ENCODE measurements at regions not wholly inside any gene's neighbourhood (a gene's known extent, or its start where the extent isn't known, plus 50 kb on each side); places are given as distances from the start of the nearest gene placed in this dataset.

GRCh38 chr3:181253796-181254195 is 264.3 kb upstream of the DNAJC19 start:
- no peaks in the 10 kb centered on the region for H3K36me3 ChIP-seq
- 55 to 64% methylated on average over 3 of the region's 3 CpGs for WGBS, 2 donors
- DNase-seq (no peak), ATAC-seq (ENCODE audit: low FRiP score in 2 of 2) (no peak)
- H3K9me3 ChIP-seq: no peaks in the 10 kb centered on the region
- no peak overlapping the region for H3K27ac ChIP-seq
- no peaks in the 10 kb centered on the region for H3K4me1 ChIP-seq
- no peak overlapping the region for H3K4me3 ChIP-seq
- H3K27me3 ChIP-seq: no peaks in the 10 kb centered on the region
- TF ChIP-seq POLR2A (IDR thresholded peaks at IDR 0.05) (no peak), POLR2AphosphoS5 (IDR thresholded peaks at IDR 0.05) (no peak), CTCF (IDR thresholded peaks at IDR 0.05) (no peak), EP300 (IDR thresholded peaks at IDR 0.05) (no peak)

- H3K9me3 ChIP-seq: no peaks in the 10 kb centered on the region
- TF ChIP-seq EP300 (IDR thresholded peaks at IDR 0.05) (no peak), POLR2A (IDR thresholded peaks at IDR 0.05) (no peak), CTCF (IDR thresholded peaks at IDR 0.05) (no peak), POLR2AphosphoS5 (IDR thresholded peaks at IDR 0.05) (no peak)
- no peak overlapping the region for H3K27ac ChIP-seq
- H3K4me3 ChIP-seq: no peak overlapping the region
- H3K27me3 ChIP-seq: no peaks in the 10 kb centered on the region
- H3K36me3 ChIP-seq: no peaks in the 10 kb centered on the region
- ATAC-seq (ENCODE audit: low FRiP score in 2 of 2) (no peak), DNase-seq (no peak)
- H3K4me1 ChIP-seq: no peaks in the 10 kb centered on the region
- WGBS, 2 donors: 28 to 31% methylated on average over 3 of the region's 3 CpGs
Measured at GRCh38 chr3:181252631-181253030, 263.1 kb upstream of the DNAJC19 start.

- Histone ChIP-seq H3K36me3 (no peaks in the 10 kb centered on the region), H3K4me3 (no peak overlapping the region), H3K27ac (no peak overlapping the region), H3K4me1 (no peaks in the 10 kb centered on the region), H3K27me3 (no peaks in the 10 kb centered on the region), H3K9me3 (no peaks in the 10 kb centered on the region)
- no peak for TF ChIP-seq POLR2AphosphoS5 (IDR thresholded peaks at IDR 0.05)
- TF ChIP-seq POLR2A (IDR thresholded peaks at IDR 0.05): no peak
- TF ChIP-seq CTCF (IDR thresholded peaks at IDR 0.05): no peak
- no peak for TF ChIP-seq EP300 (IDR thresholded peaks at IDR 0.05)
- WGBS, 2 donors: 70 to 75% methylated on average over 3 of the region's 3 CpGs
- DNase-seq (no peak), ATAC-seq (ENCODE audit: low FRiP score in 2 of 2) (no peak)
Measured at GRCh38 chr3:181250714-181251113, 261.2 kb upstream of the DNAJC19 start.

- TF ChIP-seq CTCF (IDR thresholded peaks at IDR 0.05) (no peak), POLR2AphosphoS5 (IDR thresholded peaks at IDR 0.05) (no peak), POLR2A (IDR thresholded peaks at IDR 0.05) (no peak), EP300 (IDR thresholded peaks at IDR 0.05) (no peak)
- no peak overlapping the region for H3K27ac ChIP-seq
- WGBS, 2 donors: 68 to 72% methylated on average over 2 of the region's 2 CpGs
- ATAC-seq (ENCODE audit: low FRiP score in 2 of 2): no peak
- no peaks in the 10 kb centered on the region for H3K27me3 ChIP-seq
- H3K4me3 ChIP-seq: no peak overlapping the region
- H3K36me3 ChIP-seq: no peaks in the 10 kb centered on the region
- H3K4me1 ChIP-seq: no peaks in the 10 kb centered on the region
- no peak for DNase-seq
- no peaks in the 10 kb centered on the region for H3K9me3 ChIP-seq
Measured at GRCh38 chr3:181239441-181239840, 249.9 kb upstream of the DNAJC19 start.

- no peaks in the 10 kb centered on the region for H3K27me3 ChIP-seq
- WGBS, 2 donors: 72 to 92% methylated on average over 4 to 5 of the region's 5 CpGs
- no peak for DNase-seq
Measured at GRCh38 chr3:181230258-181230657, 240.7 kb upstream of the DNAJC19 start.

More at GRCh38 chr3:181230258-181230657, 240.7 kb upstream of the DNAJC19 start:
- TF ChIP-seq POLR2A (IDR thresholded peaks at IDR 0.05) (no peak), EP300 (IDR thresholded peaks at IDR 0.05) (no peak), POLR2AphosphoS5 (IDR thresholded peaks at IDR 0.05) (no peak), CTCF (IDR thresholded peaks at IDR 0.05) (no peak)
- H3K4me3 ChIP-seq: no peak overlapping the region
- no peak for ATAC-seq (ENCODE audit: low FRiP score in 2 of 2)
- no peak overlapping the region for H3K27ac ChIP-seq
- H3K36me3 ChIP-seq: no peaks in the 10 kb centered on the region
- H3K9me3 ChIP-seq: no peaks in the 10 kb centered on the region
- no peaks in the 10 kb centered on the region for H3K4me1 ChIP-seq

All from upper lobe of left lung (tissue), 6 donors.